Liver (tissue), 8 donors: ENCODE measurements at regions not wholly inside any gene's neighbourhood (a gene's known extent, or its start where the extent isn't known, plus 50 kb on each side); places are given as distances from the start of the nearest gene placed in this dataset.
"Not testable (repeated sequence)": the region's sequence is repeated elsewhere in the genome, so short reads cannot be mapped to it uniquely, and the experiment has no call there.

ENCODE experiments used
- DNase-seq: peaks from one replicate; pipeline ENCODE4 v3.0.0-alpha.2; 2017; ENCODE audit warnings: low spot score
- H3K27ac ChIP-seq, 2 donors: one replicate each; pipeline ENCODE4 v1.7.0; 2013; ENCODE audit warnings: inconsistent platforms in 2 of 2, low read length in 2 of 2, control low read depth in 1 of 2, low read depth in 1 of 2, mild to moderate bottlenecking in 1 of 2
- H3K27me3 ChIP-seq, 4 donors: one replicate each; pipeline versions ENCODE4 v1.6.1 to v1.7.0; 2013; ENCODE audit warnings: low read length in 3 of 4, inconsistent platforms in 1 of 4, mild to moderate bottlenecking in 1 of 4, moderate library complexity in 1 of 4; ENCODE audit not compliant: control insufficient read depth in 4 of 4, insufficient read depth in 4 of 4
- H3K36me3 ChIP-seq, 4 donors: one replicate each; pipeline versions ENCODE4 v1.6.1 to v1.7.0; 2013; ENCODE audit warnings: low read length in 3 of 4, mild to moderate bottlenecking in 3 of 4, low read depth in 1 of 4, moderate library complexity in 1 of 4; ENCODE audit not compliant: control insufficient read depth in 4 of 4, insufficient read depth in 3 of 4
- H3K4me1 ChIP-seq, 4 donors: one replicate each; pipeline versions ENCODE4 v1.6.1 to v1.7.0; 2013; ENCODE audit warnings: low read length in 3 of 4, mild to moderate bottlenecking in 3 of 4, moderate library complexity in 1 of 4; ENCODE audit not compliant: control insufficient read depth in 4 of 4, insufficient read depth in 4 of 4
- H3K4me3 ChIP-seq, 3 donors: one replicate each; pipeline versions ENCODE4 v1.6.1 to v1.7.0; 2013; ENCODE audit warnings: low read length in 3 of 3, control low read depth in 1 of 3, low read depth in 1 of 3, mild to moderate bottlenecking in 1 of 3
- H3K9ac ChIP-seq, 2 donors: one replicate each; pipeline ENCODE4 v1.7.0; 2013; ENCODE audit warnings: low read length in 2 of 2, mild to moderate bottlenecking in 2 of 2, moderate library complexity in 2 of 2, control low read depth in 1 of 2, low read depth in 1 of 2
- H3K9me3 ChIP-seq, 4 donors: one replicate each; pipeline versions ENCODE4 v1.6.1 to v1.7.0; 2013; ENCODE audit warnings: low read length in 3 of 4; ENCODE audit not compliant: control insufficient read depth in 4 of 4
- ATF3 ChIP-seq: IDR thresholded peaks from 2 replicates; pipeline ENCODE4 v1.6.1; 2016; ENCODE audit warnings: antibody characterized with exemption
- EGR1 ChIP-seq, 2 donors: IDR thresholded peaks; 2 replicates each; pipeline ENCODE4 v1.6.1; 2016 to 2018; ENCODE audit warnings: antibody characterized with exemption in 2 of 2, low read depth in 2 of 2
- FOXA1 ChIP-seq: IDR thresholded peaks from 2 replicates; pipeline ENCODE4 v1.6.1; 2016; ENCODE audit warnings: antibody characterized with exemption
- FOXA2 ChIP-seq: IDR thresholded peaks from 2 replicates; pipeline ENCODE4 v1.6.1; 2016; ENCODE audit warnings: antibody characterized with exemption
- HNF4A ChIP-seq, 2 donors: conservative IDR thresholded peaks; 2 replicates each; pipeline ENCODE4 v1.6.1; 2016; ENCODE audit warnings: antibody characterized with exemption in 2 of 2, mild to moderate bottlenecking in 2 of 2
- HNF4G ChIP-seq: IDR thresholded peaks from 2 replicates; pipeline ENCODE4 v1.6.1; 2016; ENCODE audit warnings: antibody characterized with exemption
- JUND ChIP-seq, 2 donors: IDR thresholded peaks; 2 replicates each; pipeline ENCODE4 v1.6.1; 2016; ENCODE audit warnings: antibody characterized with exemption in 2 of 2
- MAX ChIP-seq: IDR thresholded peaks from 2 replicates; pipeline ENCODE4 v1.6.1; 2016; ENCODE audit warnings: antibody characterized with exemption
- NR2F2 ChIP-seq: IDR thresholded peaks from 2 replicates; pipeline ENCODE4 v1.6.1; 2016; ENCODE audit warnings: antibody characterized with exemption
- RAD21 ChIP-seq, 2 donors: IDR thresholded peaks; 2 replicates each; pipeline ENCODE4 v1.6.1; 2016; ENCODE audit warnings: antibody characterized with exemption in 2 of 2, mild to moderate bottlenecking in 2 of 2
- REST ChIP-seq: IDR thresholded peaks from 2 replicates; pipeline ENCODE4 v1.6.1; 2016; ENCODE audit warnings: antibody characterized with exemption, mild to moderate bottlenecking
- SP1 ChIP-seq: IDR thresholded peaks from 2 replicates; pipeline ENCODE4 v1.6.1; 2018; ENCODE audit warnings: antibody characterized with exemption, mild to moderate bottlenecking
- TAF1 ChIP-seq: conservative IDR thresholded peaks from 2 replicates; pipeline ENCODE4 v1.6.1; 2016; ENCODE audit warnings: antibody characterized with exemption, mild to moderate bottlenecking
- YY1 ChIP-seq: IDR thresholded peaks from 2 replicates; pipeline ENCODE4 v1.6.1; 2016; ENCODE audit warnings: antibody characterized with exemption, mild to moderate bottlenecking
- WGBS: extraction: QIAGEN DNeasy Blood & Tissue Kit; methylation state at CpG from one replicate; pipeline ENCODE4 v1.1.7; 2013; 5-methylcytosine and 5-hydroxymethylcytosine counted together
- TF ChIP-seq, protein P1 (sequence below): fragments of 150-350 bp; IDR thresholded peaks from 2 replicates; pipeline ENCODE4 v1.5.1; 2017; ENCODE audit warnings: improper control_type of control experiment, low read depth, low read length; ENCODE audit not compliant: missing input control
- donor health status: healthy.
- donor health status: healthy.
- donor health status: healthy.
- donor health status: healthy.
- donor health status: healthy.

DNA sequence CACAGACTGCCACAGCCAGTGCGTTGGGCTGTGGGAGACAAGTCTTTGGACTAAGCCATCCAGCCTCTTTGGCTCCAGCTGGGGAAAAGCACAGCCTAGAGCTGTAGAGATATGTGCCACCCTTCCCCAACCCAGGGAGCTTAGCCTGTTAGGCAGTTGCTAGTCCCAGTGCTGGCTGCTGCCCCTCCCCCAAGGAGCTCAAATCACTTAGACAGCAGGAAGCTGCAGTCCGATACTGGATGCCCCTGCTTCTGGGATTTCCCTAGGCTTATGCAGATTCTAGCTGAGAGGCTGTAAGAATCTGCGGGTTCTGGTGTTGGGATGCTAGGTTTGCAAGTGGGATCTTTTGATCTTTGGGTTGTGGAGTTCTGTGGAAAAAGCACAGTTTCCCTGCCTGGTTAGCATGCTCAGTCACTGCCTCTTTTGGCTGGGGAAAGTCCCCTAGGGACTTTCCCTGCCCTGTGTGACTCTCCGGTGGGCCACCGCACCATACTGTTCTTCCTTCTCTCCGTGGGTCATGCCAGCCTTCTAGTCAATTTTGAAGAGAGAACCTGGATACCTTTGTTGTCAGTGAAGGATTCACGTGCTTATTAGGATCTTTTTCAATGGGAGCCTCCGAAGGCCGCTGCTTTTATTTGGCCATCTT lies 792.0 kb downstream of the KCNA4 start (continued):
- TF ChIP-seq ATF3 (no peak), YY1 (no peak)

DNA sequence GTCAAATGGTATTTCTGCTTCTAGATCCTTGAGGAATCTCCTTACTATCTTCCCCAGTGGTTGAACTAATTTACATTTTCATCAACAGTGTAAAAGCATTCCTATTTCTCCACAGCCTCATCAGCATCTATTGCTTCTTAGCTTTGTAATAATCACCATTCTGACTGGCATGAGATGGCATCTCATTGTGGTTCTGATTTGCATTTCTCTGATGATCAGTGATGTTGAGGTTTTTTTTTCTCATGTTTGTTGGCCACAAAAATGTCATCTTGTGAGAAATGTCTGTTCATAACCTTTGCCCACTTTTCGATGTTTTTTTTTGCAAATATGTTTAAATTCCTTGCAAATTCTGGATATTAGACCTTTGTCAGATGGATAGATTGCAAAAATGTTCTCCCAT lies 797.3 kb downstream of the KCNA4 start:
- H3K9ac ChIP-seq, H3K4me1 ChIP-seq, H3K27me3 ChIP-seq, H3K4me3 ChIP-seq, H3K36me3 ChIP-seq, H3K9me3 ChIP-seq, H3K27ac ChIP-seq, DNase-seq: not testable (repeated sequence)
- WGBS: 61% methylated on average over 1 of the region's 1 CpG

- no peak overlapping the region for H3K27ac ChIP-seq
- DNase-seq: no peak
- TF ChIP-seq REST (no peak), EGR1 (IDR thresholded peaks at IDR 0.05; ENCODE audit: low read depth in 2 of 2) (no peak), ATF3 (no peak), MAX (no peak), TAF1 (no peak), HNF4G (no peak), NR2F2 (no peak), YY1 (no peak), SP1 (no peak), HNF4A (conservative IDR thresholded peaks at IDR 0.05) (no peak), RAD21 (IDR thresholded peaks at IDR 0.05) (no peak), FOXA1 (no peak), FOXA2 (no peak), JUND (IDR thresholded peaks at IDR 0.05) (no peak)
- TF ChIP-seq, protein P1, sequence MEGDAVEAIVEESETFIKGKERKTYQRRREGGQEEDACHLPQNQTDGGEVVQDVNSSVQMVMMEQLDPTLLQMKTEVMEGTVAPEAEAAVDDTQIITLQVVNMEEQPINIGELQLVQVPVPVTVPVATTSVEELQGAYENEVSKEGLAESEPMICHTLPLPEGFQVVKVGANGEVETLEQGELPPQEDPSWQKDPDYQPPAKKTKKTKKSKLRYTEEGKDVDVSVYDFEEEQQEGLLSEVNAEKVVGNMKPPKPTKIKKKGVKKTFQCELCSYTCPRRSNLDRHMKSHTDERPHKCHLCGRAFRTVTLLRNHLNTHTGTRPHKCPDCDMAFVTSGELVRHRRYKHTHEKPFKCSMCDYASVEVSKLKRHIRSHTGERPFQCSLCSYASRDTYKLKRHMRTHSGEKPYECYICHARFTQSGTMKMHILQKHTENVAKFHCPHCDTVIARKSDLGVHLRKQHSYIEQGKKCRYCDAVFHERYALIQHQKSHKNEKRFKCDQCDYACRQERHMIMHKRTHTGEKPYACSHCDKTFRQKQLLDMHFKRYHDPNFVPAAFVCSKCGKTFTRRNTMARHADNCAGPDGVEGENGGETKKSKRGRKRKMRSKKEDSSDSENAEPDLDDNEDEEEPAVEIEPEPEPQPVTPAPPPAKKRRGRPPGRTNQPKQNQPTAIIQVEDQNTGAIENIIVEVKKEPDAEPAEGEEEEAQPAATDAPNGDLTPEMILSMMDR: no peak
These were observed 798.9 kb downstream of the KCNA4 start for GRCh38 chr11:29217901-29218300.

More at GRCh38 chr11:29217901-29218300, 798.9 kb downstream of the KCNA4 start:
- Histone ChIP-seq H3K9me3 (peaks cover 0 to 2% (median under 1%) of the 10 kb centered on the region in 4 donors), H3K27me3 (no peaks in the 10 kb centered on the region), H3K4me3 (no peak overlapping the region), H3K9ac (no peak overlapping the region), H3K36me3 (no peaks in the 10 kb centered on the region), H3K4me1 (no peaks in the 10 kb centered on the region)
